Neural cell (in vitro differentiated cells): ENCODE measurements at regions not wholly inside any gene's neighbourhood (a gene's known extent, or its start where the extent isn't known, plus 50 kb on each side); places are given as distances from the start of the nearest gene placed in this dataset.

Experiments
- H2AFZ ChIP-seq: fragments of 200-600, 300-800 bp; sonication (generic), shearing (Covaris generic); 2 replicates; pipeline ENCODE4 v1.6.0; 2014; ENCODE audit warnings: low read depth, mild to moderate bottlenecking, antibody characterized with exemption, low read length, moderate library complexity
- H3F3A ChIP-seq: fragments of 200-600 bp; shearing (Covaris generic); 2 replicates; pipeline ENCODE4 v1.6.1; 2016; ENCODE audit warnings: mild to moderate bottlenecking, moderate library complexity, mixed read lengths, antibody characterized with exemption, low read length; ENCODE audit not compliant: insufficient read depth, poor library complexity, severe bottlenecking
- H3K27ac ChIP-seq: fragments of 200-600, 300-800 bp; sonication (generic), shearing (Covaris generic); 2 replicates; pipeline ENCODE4 v1.5.1; 2014; ENCODE audit warnings: mild to moderate bottlenecking, low read length, moderate library complexity
- H3K27me3 ChIP-seq: fragments of 300-800, 200-600 bp; sonication (generic), shearing (Covaris generic); 2 replicates; pipeline ENCODE4 v1.6.0; 2014; ENCODE audit warnings: mild to moderate bottlenecking, low read depth, low read length, moderate library complexity; ENCODE audit not compliant: insufficient read depth
- H3K36me3 ChIP-seq: fragments of 300-800, 200-600 bp; sonication (generic), shearing (Covaris generic); 2 replicates; pipeline ENCODE4 v1.5.1; 2014; ENCODE audit warnings: mild to moderate bottlenecking, antibody characterized with exemption, low read length, moderate library complexity; ENCODE audit not compliant: insufficient read depth
- H3K4me2 ChIP-seq: fragments of 300-800, 200-600 bp; sonication (generic), shearing (Covaris generic); 2 replicates; pipeline ENCODE4 v1.6.0; 2014; ENCODE audit warnings: mild to moderate bottlenecking, low read length
- H3K4me3 ChIP-seq: fragments of 300-800, 200-600 bp; sonication (generic), shearing (Covaris generic); 2 replicates; pipeline ENCODE4 v1.5.1; 2014; ENCODE audit warnings: mild to moderate bottlenecking, low read length, moderate library complexity
- H3K79me2 ChIP-seq: fragments of 200-600 bp; shearing (Covaris generic); replicated peaks from 2 replicates; pipeline ENCODE4 v1.6.0; 2014; ENCODE audit warnings: mild to moderate bottlenecking, low read length, moderate library complexity; ENCODE audit not compliant: insufficient read depth
- H3K9ac ChIP-seq: fragments of 300-800, 200-600 bp; sonication (generic), shearing (Covaris generic); 2 replicates; pipeline ENCODE4 v1.6.1; 2016; ENCODE audit warnings: mild to moderate bottlenecking, low read length, mixed read lengths
- H3K9me2 ChIP-seq: fragments of 200-600 bp; shearing (Covaris generic); 2 replicates; pipeline ENCODE4 v1.6.1; 2016; ENCODE audit warnings: mild to moderate bottlenecking, low read length, mixed read lengths; ENCODE audit not compliant: insufficient read depth
- H3K9me3 ChIP-seq: fragments of 200-600, 300-800 bp; sonication (generic), shearing (Covaris generic); 2 replicates; pipeline ENCODE4 v1.6.1; 2016; ENCODE audit warnings: mild to moderate bottlenecking, mixed run types, low read length, moderate library complexity, mixed read lengths
- H4K20me1 ChIP-seq: fragments of 200-600 bp; shearing (Covaris generic); 2 replicates; pipeline ENCODE4 v1.6.1; 2016; ENCODE audit warnings: mild to moderate bottlenecking, mixed run types; ENCODE audit not compliant: insufficient read depth
- CTCF ChIP-seq: fragments of 450-650 bp; IDR thresholded peaks from 2 replicates; pipeline ENCODE4 v1.5.1; 2014; ENCODE audit warnings: antibody characterized with exemption, mild to moderate bottlenecking, moderate library complexity; ENCODE audit not compliant: poor library complexity, severe bottlenecking
- EP300 ChIP-seq: fragments of 450-650 bp; conservative IDR thresholded peaks from 2 replicates; pipeline ENCODE4 v1.6.1; 2014; ENCODE audit warnings: antibody characterized with exemption, mild to moderate bottlenecking, moderate library complexity; ENCODE audit not compliant: poor library complexity, severe bottlenecking
- EZH2 ChIP-seq: fragments of 200-600, 300-800 bp; shearing (Covaris generic), sonication (generic); IDR thresholded peaks from 2 replicates; pipeline ENCODE4 v1.6.1; 2014; ENCODE audit warnings: antibody characterized with exemption, low read length, borderline replicate concordance, mild to moderate bottlenecking; ENCODE audit not compliant: insufficient read depth, poor library complexity, severe bottlenecking
- MXI1 ChIP-seq: fragments of 450-650 bp; conservative IDR thresholded peaks from 2 replicates; pipeline ENCODE4 v1.6.1; 2014; ENCODE audit warnings: antibody characterized with exemption, mild to moderate bottlenecking; ENCODE audit not compliant: poor library complexity, severe bottlenecking
- POLR2AphosphoS5 ChIP-seq: IDR thresholded peaks from 2 replicates; pipeline ENCODE4 v1.6.1; 2012
- RAD21 ChIP-seq: fragments of 450-650 bp; conservative IDR thresholded peaks from 2 replicates; pipeline ENCODE4 v1.6.1; 2014; ENCODE audit warnings: antibody characterized with exemption, mild to moderate bottlenecking, moderate library complexity
- REST ChIP-seq: IDR thresholded peaks from 2 replicates; pipeline ENCODE4 v1.6.1; 2012; ENCODE audit warnings: borderline replicate concordance
- SMC3 ChIP-seq: fragments of 450-650 bp; conservative IDR thresholded peaks from 2 replicates; pipeline ENCODE4 v1.6.1; 2014; ENCODE audit warnings: antibody characterized with exemption, mild to moderate bottlenecking, moderate library complexity; ENCODE audit not compliant: poor library complexity
- TAF1 ChIP-seq: IDR thresholded peaks from 2 replicates; pipeline ENCODE4 v1.6.1; 2012; ENCODE audit warnings: low read depth

DNA sequence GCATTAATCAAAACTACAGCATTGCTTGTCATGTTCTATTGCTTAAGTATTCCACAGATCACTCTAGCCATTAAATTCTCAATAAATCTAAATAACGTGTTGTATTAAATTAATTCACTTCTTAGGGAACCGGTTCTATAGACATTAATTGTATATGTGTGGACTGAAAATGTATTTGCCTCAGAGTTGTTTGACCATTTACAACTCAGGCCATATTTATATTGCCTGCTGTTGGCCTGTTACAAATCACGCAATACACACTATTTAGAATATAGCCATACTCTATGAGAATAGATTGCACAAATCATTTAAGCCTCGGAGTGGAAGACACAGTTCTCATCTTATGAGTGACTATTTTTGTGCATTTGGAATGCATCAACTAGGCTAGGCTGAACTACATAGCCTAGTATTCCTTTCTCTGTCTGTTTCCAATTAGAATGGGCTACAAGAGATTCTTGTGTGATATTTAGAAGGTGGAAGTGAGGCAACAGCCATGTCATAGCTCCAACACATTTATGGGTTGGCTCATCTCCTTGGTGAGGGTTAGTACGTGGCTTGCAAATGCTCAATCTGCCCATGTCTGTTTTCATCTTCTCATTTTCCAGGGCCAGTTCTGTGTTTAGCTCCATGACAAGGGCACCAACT is 1116.1 kb downstream of the PCDH9 start:
- H3K9me2 ChIP-seq: no peaks in the 10 kb centered on the region
- no peaks in the 10 kb centered on the region for H4K20me1 ChIP-seq
- no peaks in the 10 kb centered on the region for H3K27me3 ChIP-seq
- H3K9me3 ChIP-seq: no peaks in the 10 kb centered on the region
- no peak overlapping the region for H2AFZ ChIP-seq
- no peak overlapping the region for H3K27ac ChIP-seq
- no peaks in the 10 kb centered on the region for H3K36me3 ChIP-seq
- H3F3A ChIP-seq: peaks cover 6% of the 10 kb centered on the region
- H3K79me2 ChIP-seq: no peaks in the 10 kb centered on the region
- no peak overlapping the region for H3K9ac ChIP-seq
- TF ChIP-seq REST: no peak
- TF ChIP-seq EZH2: no peak
- no peak for TF ChIP-seq EP300
- TF ChIP-seq CTCF: no peak
- no peak for TF ChIP-seq TAF1
- TF ChIP-seq SMC3: no peak
- H3K4me3 ChIP-seq: no peak overlapping the region
- H3K4me2 ChIP-seq: no peak overlapping the region

GRCh38 chr13:66111628-66112027 is 1118.5 kb downstream of the PCDH9 start:
- H3K9ac ChIP-seq: no peak overlapping the region
- no peak overlapping the region for H3K4me3 ChIP-seq
- no peaks in the 10 kb centered on the region for H3K9me2 ChIP-seq
- H3K27me3 ChIP-seq: no peaks in the 10 kb centered on the region
- H4K20me1 ChIP-seq: no peaks in the 10 kb centered on the region
- no peaks in the 10 kb centered on the region for H3K79me2 ChIP-seq
- no peaks in the 10 kb centered on the region for H3K9me3 ChIP-seq
- no peaks in the 10 kb centered on the region for H3K36me3 ChIP-seq
- H3K4me2 ChIP-seq: no peak overlapping the region
- TF ChIP-seq MXI1 (no peak), POLR2AphosphoS5 (no peak), EZH2 (no peak), TAF1 (no peak), REST (no peak), SMC3 (no peak), EP300 (no peak), CTCF (no peak), RAD21 (no peak)
- H3F3A ChIP-seq: no peaks in the 10 kb centered on the region
- no peak overlapping the region for H3K27ac ChIP-seq
- H2AFZ ChIP-seq: no peak overlapping the region
